ENCODE measurements at regions not wholly inside any gene's neighbourhood (a gene's known extent, or its start where the extent isn't known, plus 50 kb on each side); places are given as distances from the start of the nearest gene placed in this dataset.

GRCh38 chr12:96099986-96100385, 64.6 kb upstream of the LTA4H start:
- Histone ChIP-seq H3K79me2 (ENCODE audit: control insufficient read depth in 1 of 2, insufficient read depth in 2 of 2, low read length in 2 of 2) (no peaks in the 10 kb centered on the region), H2BK15ac (ENCODE audit: low read length) (no peak overlapping the region), H4K20me1 (replicated peaks in 1 of 2; ENCODE audit: control insufficient read depth in 1 of 2, insufficient read depth in 2 of 2, low read length in 2 of 2) (no peaks in the 10 kb centered on the region), H3K27ac (ENCODE audit: low read depth, low read length) (no peak overlapping the region), H4K8ac (ENCODE audit: extremely low read depth, insufficient read depth, low read length) (no peak overlapping the region), H4K91ac (replicated peaks; ENCODE audit: insufficient read length, low read length) (no peak overlapping the region), H2BK20ac (ENCODE audit: low read length) (no peak overlapping the region), H3K56ac (replicated peaks; ENCODE audit: insufficient read length, low read depth, low read length) (no peak overlapping the region), H3K79me1 (ENCODE audit: low read depth, low read length) (no peaks in the 10 kb centered on the region), H3K23ac (ENCODE audit: insufficient read length) (no peak overlapping the region), H2AK5ac (ENCODE audit: low read depth, low read length) (no peak overlapping the region), H3K9me3 (ENCODE audit: insufficient read depth in 2 of 2, low read depth in 1 of 2, low read length in 1 of 2) (no peaks in the 10 kb centered on the region), H3K27me3 (replicated peaks in 1 of 4; ENCODE audit: control insufficient read depth in 3 of 4, extremely low read depth in 1 of 4, insufficient read depth in 3 of 4, low read length in 3 of 4) (no peaks in the 10 kb centered on the region), H2BK120ac (replicated peaks; ENCODE audit: low read depth, low read length) (no peak overlapping the region), H2BK5ac (ENCODE audit: low read depth, low read length) (no peak overlapping the region), H3K14ac (ENCODE audit: insufficient read length) (no peak overlapping the region), H3K4ac (replicated peaks; ENCODE audit: insufficient read length, low read depth, low read length) (no peak overlapping the region), H3K36me3 (ENCODE audit: control insufficient read depth in 2 of 4, insufficient read depth in 4 of 4, low read length in 3 of 4) (no peaks in the 10 kb centered on the region), H2BK12ac (ENCODE audit: low read depth, low read length) (no peak overlapping the region), H3K18ac (ENCODE audit: extremely low read depth, low read length) (no peak overlapping the region), H4K5ac (ENCODE audit: insufficient read length, low read depth, low read length) (no peak overlapping the region), H3K9ac (replicated peaks in 1 of 4; ENCODE audit: extremely low read depth in 1 of 4, low read depth in 3 of 4, low read length in 3 of 4) (no peak overlapping the region), H2AFZ (ENCODE audit: low read length) (no peak overlapping the region), H3K4me3 (ENCODE audit: extremely low read depth in 1 of 4, insufficient read depth in 2 of 4, low read depth in 3 of 4, low read length in 4 of 4) (no peak overlapping the region), H3K4me2 (ENCODE audit: insufficient read depth in 1 of 2, low read depth in 2 of 2, low read length in 2 of 2) (no peak overlapping the region), H3K4me1 (replicated peaks in 1 of 4; ENCODE audit: control insufficient read depth in 3 of 4, insufficient read depth in 4 of 4, low read length in 3 of 4) (no peaks in the 10 kb centered on the region), H3K23me2 (ENCODE audit: low read depth, low read length) (no peaks in the 10 kb centered on the region)
- ChIA-PET POLR2A (ENCODE audit: partially characterized antibody) (no interaction called here), CTCF (ENCODE audit: partially characterized antibody) (interaction anchor here (1.0 to 1.6 kb wide), 2 partner anchors 9 to 60 kb away, joined by 4 to 5 read pairs; no protein-coding TSS in a partner anchor)
- DNase-seq (ENCODE audit: low read depth in 1 of 2, low spot score in 2 of 2) (no peak), FAIRE-seq (no peak)
- 91% methylated on average over 7 of the region's 7 CpGs; no CpG with 5 or more reads in 1 of the 2 experiments for WGBS, 2 experiments (ENCODE audit: extremely low coverage in 1 of 2, insufficient coverage in 1 of 2, insufficient read length in 1 of 2, insufficient replicate concordance in 2 of 2, low coverage in 1 of 2, low lambda C conversion rate in 2 of 2, missing lambda C conversion rate in 1 of 2)
- TF ChIP-seq RFX5 (IDR thresholded peaks at IDR 0.05; ENCODE audit: borderline replicate concordance, low read depth, low read length), result no peak
- TF ChIP-seq GABPA (IDR thresholded peaks at IDR 0.05; ENCODE audit: borderline replicate concordance, insufficient read depth, low read length), result no peak
